ENCODE measurements at regions not wholly inside any gene's neighbourhood (a gene's known extent, or its start where the extent isn't known, plus 50 kb on each side); places are given as distances from the start of the nearest gene placed in this dataset.

DNA sequence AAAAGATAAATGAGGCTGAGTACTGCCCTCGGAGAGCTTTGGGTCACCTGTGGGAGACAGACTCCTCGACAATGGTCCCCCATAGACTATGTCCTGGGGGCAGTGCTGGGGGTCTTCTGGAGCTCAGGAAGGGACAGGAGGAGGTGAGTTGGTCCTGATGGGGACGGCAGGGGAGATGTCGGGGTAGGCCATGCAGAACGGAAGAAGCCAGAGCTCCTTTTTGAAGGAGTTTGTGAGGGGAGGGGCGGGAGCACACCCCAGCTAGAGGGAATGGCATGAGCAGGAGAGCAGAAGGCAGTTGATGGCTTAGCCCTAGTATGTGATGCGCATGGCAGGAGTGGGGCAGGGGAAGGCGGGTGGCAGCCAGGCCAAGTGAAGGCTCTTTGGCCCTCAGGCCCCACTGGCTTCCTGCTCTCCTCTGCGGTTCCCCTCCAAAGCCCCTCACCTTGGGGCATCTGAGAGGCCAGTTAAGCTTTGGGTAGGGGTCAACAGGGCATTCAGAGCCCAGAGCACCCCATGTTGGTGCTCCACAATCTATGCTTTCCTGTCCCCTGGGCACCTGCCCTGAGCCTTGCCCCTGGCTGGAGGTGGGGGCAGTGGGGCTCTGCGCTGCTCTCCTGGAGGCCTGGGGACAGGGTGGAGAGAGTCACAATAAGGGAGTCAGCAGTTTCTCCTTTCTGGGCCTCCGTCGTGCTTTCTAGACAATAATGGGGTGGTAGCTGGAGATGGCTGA is 179.3 kb downstream of the SMAD6 start:
- TF ChIP-seq POLR2A (IDR thresholded peaks at IDR 0.05) = no peak
- no peak for TF ChIP-seq CTCF (IDR thresholded peaks at IDR 0.05)

Data from body of pancreas (tissue), 4 donors.